Breast epithelium (tissue), 3 donors: ENCODE measurements at regions not wholly inside any gene's neighbourhood (a gene's known extent, or its start where the extent isn't known, plus 50 kb on each side); places are given as distances from the start of the nearest gene placed in this dataset.

Experiments
- POLR2A ChIP-seq: fragments of 450-650 bp; IDR thresholded peaks from one replicate; pipeline ENCODE4 v1.6.1; 2016; ENCODE audit warnings: antibody characterized with exemption, mild to moderate bottlenecking, moderate library complexity
- POLR2AphosphoS5 ChIP-seq, 3 donors: sonication (generic); formaldehyde crosslinking; IDR thresholded peaks; one replicate each; pipeline ENCODE4 v1.6.1; 2017; ENCODE audit warnings: antibody characterized with exemption in 3 of 3
- TF ChIP-seq, protein P1 (sequence below), 3 donors: fragments of 450-650 bp; IDR thresholded peaks; one replicate each; pipeline ENCODE4 v1.5.1; 2016 to 2017; ENCODE audit warnings: antibody characterized with exemption in 3 of 3, mild to moderate bottlenecking in 3 of 3, moderate library complexity in 3 of 3

DNA sequence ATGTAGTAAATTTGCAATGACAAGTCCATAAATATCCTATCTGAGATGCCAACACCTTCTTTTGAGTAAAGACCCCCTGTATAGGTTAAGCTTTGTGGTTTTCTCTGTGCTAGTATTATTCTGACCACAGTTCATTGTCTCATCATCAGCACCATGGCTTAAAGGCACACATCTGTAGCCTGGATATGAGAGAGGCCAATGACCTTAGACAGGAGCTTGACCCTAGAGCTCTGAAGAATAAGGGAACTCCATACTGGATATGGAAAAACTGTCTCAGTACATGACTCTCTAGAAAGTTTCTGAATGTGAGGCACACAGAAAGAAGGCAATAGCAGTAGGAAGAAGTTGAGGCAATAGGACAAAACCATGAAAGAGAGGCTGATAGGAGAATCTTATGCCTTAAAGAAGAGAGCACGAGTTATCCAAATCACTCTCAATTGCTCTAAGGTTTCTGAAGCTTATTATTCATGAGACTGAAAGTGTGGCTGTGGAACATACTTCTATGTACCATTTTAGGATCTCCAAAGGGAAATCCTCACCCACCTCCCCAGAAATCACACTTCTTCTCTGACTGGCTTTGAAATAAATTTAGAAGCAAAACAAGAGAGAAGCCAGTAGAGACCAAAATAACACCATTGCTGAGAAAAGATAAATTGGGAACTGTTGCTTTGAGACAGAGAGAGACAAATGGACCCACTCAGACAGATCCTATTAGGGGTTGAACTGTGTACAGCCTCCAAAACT lies 150.2 kb downstream of the ABCA8 start:
- TF ChIP-seq, protein P1, sequence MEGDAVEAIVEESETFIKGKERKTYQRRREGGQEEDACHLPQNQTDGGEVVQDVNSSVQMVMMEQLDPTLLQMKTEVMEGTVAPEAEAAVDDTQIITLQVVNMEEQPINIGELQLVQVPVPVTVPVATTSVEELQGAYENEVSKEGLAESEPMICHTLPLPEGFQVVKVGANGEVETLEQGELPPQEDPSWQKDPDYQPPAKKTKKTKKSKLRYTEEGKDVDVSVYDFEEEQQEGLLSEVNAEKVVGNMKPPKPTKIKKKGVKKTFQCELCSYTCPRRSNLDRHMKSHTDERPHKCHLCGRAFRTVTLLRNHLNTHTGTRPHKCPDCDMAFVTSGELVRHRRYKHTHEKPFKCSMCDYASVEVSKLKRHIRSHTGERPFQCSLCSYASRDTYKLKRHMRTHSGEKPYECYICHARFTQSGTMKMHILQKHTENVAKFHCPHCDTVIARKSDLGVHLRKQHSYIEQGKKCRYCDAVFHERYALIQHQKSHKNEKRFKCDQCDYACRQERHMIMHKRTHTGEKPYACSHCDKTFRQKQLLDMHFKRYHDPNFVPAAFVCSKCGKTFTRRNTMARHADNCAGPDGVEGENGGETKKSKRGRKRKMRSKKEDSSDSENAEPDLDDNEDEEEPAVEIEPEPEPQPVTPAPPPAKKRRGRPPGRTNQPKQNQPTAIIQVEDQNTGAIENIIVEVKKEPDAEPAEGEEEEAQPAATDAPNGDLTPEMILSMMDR (IDR thresholded peaks at IDR 0.05): no peak
- TF ChIP-seq POLR2A (no peak), POLR2AphosphoS5 (IDR thresholded peaks at IDR 0.05) (no peak)
